GM20000 (cell line): ENCODE measurements at regions not wholly inside any gene's neighbourhood (a gene's known extent, or its start where the extent isn't known, plus 50 kb on each side); places are given as distances from the start of the nearest gene placed in this dataset.

ENCODE experiments used
- DNase-seq: peaks from one replicate; pipeline ENCODE4 v3.0.0; 2012; ENCODE audit warnings: low spot score
- TF ChIP-seq, protein P1 (sequence below): IDR thresholded peaks from 2 replicates; pipeline ENCODE4 v1.5.1; 2012; ENCODE audit warnings: mild to moderate bottlenecking, control low read depth; ENCODE audit errors: extremely low read depth, missing control alignments

DNA sequence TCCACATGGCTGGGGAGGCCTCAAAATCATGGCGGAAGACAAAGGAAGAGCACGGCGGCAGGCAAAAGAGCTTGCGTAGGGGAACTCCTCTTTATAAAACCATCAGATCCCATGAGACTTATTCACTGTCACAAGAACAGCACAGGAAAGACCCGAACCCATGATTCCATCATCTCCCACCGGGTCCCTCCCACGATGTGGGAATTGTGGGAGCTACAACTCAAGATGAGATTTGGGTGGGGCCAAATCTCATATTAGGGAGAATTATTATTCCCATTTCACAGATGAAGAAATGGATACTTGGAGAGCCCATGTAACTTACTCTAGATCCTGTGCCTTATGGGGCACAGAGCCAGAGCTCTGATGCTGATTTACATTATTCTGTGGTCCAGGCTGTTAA is 322.6 kb downstream of the PCNX1 start:
- no peak for DNase-seq
- TF ChIP-seq, protein P1, sequence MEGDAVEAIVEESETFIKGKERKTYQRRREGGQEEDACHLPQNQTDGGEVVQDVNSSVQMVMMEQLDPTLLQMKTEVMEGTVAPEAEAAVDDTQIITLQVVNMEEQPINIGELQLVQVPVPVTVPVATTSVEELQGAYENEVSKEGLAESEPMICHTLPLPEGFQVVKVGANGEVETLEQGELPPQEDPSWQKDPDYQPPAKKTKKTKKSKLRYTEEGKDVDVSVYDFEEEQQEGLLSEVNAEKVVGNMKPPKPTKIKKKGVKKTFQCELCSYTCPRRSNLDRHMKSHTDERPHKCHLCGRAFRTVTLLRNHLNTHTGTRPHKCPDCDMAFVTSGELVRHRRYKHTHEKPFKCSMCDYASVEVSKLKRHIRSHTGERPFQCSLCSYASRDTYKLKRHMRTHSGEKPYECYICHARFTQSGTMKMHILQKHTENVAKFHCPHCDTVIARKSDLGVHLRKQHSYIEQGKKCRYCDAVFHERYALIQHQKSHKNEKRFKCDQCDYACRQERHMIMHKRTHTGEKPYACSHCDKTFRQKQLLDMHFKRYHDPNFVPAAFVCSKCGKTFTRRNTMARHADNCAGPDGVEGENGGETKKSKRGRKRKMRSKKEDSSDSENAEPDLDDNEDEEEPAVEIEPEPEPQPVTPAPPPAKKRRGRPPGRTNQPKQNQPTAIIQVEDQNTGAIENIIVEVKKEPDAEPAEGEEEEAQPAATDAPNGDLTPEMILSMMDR: no peak

DNA sequence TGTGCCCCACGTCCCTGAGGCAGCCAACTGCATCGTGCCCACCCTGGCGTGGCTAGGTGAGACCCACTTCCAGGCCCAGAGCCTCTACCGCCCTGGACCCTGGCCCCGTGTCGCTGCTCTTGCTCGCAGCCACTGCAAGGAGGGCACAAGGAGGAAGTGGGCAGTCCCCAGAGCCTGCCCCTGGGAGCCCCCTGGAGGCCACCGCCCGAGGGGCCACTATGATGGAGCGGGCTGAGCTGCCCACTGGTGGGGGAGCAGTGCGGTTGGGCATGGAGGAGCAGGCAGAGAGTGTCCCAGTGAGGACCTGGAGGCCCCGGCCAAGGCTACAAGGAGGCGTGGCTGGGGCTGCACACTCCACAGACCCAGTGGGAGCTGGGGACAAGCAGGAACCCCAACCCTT is 323.6 kb downstream of the PCNX1 start:
- TF ChIP-seq, protein P1: no peak
- DNase-seq: no peak

DNA sequence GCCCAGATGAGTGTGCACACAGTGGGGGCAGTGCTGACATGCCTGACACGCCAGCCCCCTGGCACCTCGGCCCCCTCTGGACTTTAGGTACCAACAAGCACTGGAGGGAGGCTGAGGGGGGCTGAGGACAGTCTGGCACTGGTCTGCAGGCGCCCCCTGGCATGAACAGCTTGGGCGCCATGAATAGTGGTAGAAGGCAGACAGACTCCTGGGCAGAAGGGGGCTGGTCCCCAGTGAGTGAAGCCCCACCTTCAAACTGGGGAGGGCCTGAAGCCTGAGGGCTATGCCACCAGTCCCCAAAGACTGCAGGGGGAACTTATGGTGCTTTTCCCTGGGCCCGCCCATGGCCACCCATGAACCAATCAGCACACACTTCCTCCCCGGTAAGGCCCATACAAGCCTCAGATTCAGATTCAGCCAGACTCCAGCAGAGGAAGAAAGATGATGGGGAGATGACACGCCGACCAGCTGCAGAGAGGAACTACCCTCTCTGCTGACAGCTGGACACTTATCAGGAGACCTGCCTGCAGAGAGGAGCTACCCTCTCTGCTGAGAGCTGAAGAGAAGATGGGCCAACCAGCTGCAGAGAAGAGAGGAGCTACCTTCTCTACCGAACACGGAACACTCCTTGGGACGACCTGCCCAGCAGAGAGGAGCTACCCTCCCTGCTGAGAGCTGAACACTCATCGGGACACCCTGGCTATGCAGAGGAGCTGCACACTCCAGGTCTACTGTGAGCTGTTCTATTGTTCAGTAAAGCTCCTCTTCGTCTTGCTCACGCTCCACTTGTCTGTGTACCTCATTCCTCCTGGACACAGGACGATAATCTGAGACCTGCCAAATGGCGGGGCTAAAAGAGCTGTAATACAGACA is 324.5 kb downstream of the PCNX1 start:
- TF ChIP-seq, protein P1: no peak
- peak; percentile 57 for DNase-seq

DNA sequence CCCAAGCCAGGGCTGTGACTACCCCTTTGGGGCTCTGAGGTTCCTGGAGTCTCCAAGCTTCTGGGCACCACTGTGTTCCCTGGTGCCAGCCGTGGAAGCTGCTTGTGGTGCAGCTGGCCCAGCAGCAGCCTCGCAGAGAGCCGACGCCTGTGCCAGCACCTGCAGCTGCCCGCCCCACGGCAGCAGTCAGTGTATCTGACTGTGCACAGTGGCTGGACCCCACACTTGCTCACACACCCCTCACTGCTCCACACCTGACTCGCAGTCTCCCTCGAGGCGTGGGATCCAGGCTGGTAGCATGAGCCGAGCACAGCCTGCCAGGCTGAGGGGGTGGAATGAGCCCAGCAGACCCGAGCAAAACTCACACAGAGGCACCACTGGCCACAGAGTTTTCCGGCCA is 325.2 kb downstream of the PCNX1 start:
- TF ChIP-seq, protein P1: no peak

DNA sequence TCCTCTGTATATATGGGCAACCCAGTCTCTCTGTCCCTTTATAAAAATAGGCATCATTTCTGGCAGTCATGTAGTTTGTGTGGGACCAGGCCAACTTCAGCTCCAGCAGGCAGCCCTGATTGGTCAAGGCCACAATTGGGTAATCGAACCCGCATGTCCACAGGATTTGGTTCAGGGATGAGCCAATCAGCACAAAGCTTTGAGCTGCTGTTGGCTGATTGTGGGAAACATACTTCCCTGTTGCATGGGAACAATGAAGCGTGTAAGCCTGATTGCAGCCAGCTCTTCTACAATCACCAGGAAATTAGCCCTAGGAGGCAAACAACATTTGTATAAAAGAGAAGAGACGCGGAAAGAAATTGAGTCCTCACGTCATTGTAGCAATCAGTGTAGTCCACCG is 328.6 kb downstream of the PCNX1 start:
- TF ChIP-seq, protein P1: no peak
- DNase-seq: no peak

More for the DNA sequence above, 325.2 kb downstream of the PCNX1 start:
- DNase-seq: no peak

DNA sequence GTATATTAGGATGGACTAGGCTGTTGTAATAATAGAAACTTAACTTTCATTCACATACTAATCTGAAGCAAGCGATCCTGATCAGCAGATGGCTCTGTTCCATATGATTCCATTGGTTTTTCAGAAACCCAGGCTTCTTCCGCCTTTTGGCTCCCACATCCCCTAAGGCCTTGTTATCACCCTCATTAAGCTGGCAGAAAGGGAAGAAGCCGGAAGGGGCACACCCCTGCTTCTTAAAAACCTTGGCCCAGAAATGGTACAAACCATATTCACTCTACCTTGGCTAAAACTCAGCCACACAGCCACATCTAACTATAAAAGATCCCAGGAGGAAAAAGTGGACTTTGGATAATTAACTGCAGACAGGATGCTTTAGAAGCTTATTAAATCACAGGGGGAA is 329.2 kb downstream of the PCNX1 start:
- DNase-seq: no peak
- TF ChIP-seq, protein P1: no peak

DNA sequence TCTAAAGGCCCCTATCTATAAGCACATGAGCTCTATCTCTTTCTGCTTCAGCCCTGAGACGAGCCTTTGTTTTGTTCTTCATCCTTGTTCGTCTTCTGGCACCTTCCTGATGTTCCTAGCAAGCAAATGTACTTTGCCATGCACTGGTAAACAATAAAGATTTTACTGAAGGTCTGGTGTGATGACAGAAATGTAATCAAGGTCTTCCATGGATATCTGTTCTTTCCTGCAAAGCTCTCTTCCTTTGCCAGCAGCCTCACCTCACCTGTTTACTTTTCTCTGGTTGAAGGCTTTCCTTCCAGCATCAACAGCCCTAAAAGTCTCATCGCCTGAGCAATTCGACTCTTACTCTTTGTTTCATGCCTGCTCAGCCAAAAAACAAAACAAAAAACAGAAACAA is 330.3 kb downstream of the PCNX1 start:
- TF ChIP-seq, protein P1: no peak
- DNase-seq: no peak
